Prostate gland (tissue), 2 donors: ENCODE measurements at regions not wholly inside any gene's neighbourhood (a gene's known extent, or its start where the extent isn't known, plus 50 kb on each side); places are given as distances from the start of the nearest gene placed in this dataset.

Source experiments
- CTCF ChIP-seq, 4 experiments: fragments of 200-600 bp in 2 of 4; fragments of 450-650 bp in 2 of 4; sonication (generic) in 2 of 4; IDR thresholded peaks; 1 replicate in 3 of 4; 2 replicates in 1 of 4; pipeline ENCODE4 v1.5.1; 2016 to 2019; ENCODE audit warnings: antibody characterized with exemption in 4 of 4, mild to moderate bottlenecking in 2 of 4, moderate library complexity in 2 of 4
- POLR2A ChIP-seq: fragments of 450-650 bp; IDR thresholded peaks from one replicate; pipeline ENCODE4 v1.6.1; 2016; ENCODE audit warnings: antibody characterized with exemption, mild to moderate bottlenecking
- POLR2AphosphoS5 ChIP-seq: sonication (generic); formaldehyde crosslinking; IDR thresholded peaks from one replicate; pipeline ENCODE4 v1.6.1; 2017; ENCODE audit warnings: antibody characterized with exemption

- TF ChIP-seq CTCF (IDR thresholded peaks at IDR 0.05) = no peak
- TF ChIP-seq POLR2AphosphoS5 = no peak
- TF ChIP-seq POLR2A = no peak
Measured at GRCh38 chr9:124146031-124146561, 111.7 kb upstream of the NEK6 start.
